Stimulated activated CD8-positive, alpha-beta memory T cell treated with anti-CD3 and anti-CD28 coated beads, Interleukin-4, amount 100 ng/mL, for 1 hour (primary cell): ENCODE measurements at regions not wholly inside any gene's neighbourhood (a gene's known extent, or its start where the extent isn't known, plus 50 kb on each side); places are given as distances from the start of the nearest gene placed in this dataset.
"Not testable (repeated sequence)": the region's sequence is repeated elsewhere in the genome, so short reads cannot be mapped to it uniquely, and the experiment has no call there.

Experiments used
- DNase-seq, 2 donors: peaks; one replicate each; pipeline ENCODE4 v3.0.0-alpha.2; 2020; ENCODE audit warnings: low read depth in 2 of 2, low spot score in 1 of 2

DNA sequence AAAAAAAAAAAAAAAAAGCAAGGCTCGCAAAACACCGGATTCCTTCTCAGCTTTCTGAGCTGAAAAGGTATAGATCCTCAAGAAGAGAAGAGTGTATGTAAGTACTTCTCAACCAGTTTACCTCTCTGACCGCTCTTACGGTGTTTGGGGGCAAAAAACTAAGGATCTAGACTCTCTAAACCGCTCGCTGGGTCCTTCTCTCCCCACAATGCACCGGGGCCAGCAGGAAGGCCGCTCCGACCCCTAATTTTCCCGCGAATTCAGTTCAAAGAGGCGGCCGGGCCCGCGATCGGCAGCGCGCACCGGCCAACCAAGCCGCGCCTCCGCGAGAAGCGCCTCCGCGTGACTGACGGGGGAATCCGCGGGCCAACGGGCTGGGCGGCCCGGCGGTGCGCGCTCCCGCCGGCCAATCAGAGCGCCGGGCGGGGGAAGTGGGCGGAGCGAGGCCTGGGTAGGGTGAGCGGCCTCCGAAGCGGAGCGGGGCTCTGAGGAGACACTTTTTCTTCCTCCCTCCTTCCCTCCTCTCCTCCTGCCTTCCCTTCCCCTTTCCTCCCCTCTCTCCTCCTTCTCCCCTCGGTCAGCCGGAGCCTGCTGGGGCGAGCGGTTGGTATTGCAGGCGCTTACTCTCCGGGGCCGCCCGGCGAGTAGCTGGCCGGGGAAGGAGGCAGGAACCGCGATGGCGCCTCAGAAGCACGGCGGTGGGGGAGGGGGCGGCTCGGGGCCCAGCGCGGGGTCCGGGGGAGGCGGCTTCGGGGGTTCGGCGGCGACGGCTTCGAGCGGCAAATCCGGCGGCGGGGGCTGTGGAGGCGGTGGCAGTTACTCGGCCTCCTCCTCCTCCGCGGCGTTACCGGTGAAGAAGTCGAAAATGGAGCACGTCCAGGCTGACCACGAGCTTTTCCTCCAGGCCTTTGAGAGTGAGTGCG lies 93.0 kb downstream of the CRLF3 start:
- peak; percentile 61 to 71 for DNase-seq

- not testable (repeated sequence) for DNase-seq
Observed at GRCh38 chr17:30730837-30731209, 93.7 kb downstream of the CRLF3 start.

GRCh38 chr17:30730171-30730836 lies 94.2 kb downstream of the CRLF3 start:
- not testable (repeated sequence) for DNase-seq

DNA sequence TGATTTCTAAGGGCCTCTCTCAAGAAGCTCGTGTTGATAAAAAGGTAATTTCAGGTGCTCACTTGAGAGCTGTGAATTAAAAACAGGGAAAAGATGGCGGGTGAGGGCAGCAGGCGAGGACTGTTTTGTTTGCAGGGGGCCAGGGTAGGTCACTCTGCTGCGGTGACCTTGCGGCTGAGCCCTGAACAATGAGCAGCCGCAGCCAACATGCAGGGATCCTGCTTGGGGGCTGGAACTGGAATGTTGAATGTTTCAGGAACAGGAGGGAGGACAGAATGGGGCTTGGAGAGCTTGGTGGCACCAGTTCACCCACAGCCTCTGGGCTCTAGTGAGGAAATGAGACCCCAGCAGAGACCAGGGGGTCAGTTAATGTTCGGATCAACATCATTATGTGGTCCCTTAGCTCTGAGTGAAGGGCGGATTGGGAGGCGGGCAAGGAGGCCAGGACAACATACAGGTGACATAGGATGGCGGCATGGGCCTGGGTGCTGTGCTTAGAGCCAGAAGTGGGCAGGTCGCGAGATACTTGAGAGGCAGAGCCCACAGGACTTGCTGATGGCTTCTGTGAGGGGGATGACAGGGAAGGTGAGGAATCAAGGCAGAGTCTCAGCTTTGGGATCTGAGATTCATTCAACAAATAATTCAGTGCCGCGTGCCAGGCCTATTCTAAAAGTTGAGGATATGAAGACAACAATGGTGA lies 94.9 kb downstream of the CRLF3 start:
- not testable (repeated sequence) for DNase-seq

GRCh38 chr17:30727517-30727916 lies 97.0 kb downstream of the CRLF3 start:
- DNase-seq, result not testable (repeated sequence)

- not testable (repeated sequence) for DNase-seq
Observed at GRCh38 chr17:30726734-30727133, 97.8 kb downstream of the CRLF3 start.

DNA sequence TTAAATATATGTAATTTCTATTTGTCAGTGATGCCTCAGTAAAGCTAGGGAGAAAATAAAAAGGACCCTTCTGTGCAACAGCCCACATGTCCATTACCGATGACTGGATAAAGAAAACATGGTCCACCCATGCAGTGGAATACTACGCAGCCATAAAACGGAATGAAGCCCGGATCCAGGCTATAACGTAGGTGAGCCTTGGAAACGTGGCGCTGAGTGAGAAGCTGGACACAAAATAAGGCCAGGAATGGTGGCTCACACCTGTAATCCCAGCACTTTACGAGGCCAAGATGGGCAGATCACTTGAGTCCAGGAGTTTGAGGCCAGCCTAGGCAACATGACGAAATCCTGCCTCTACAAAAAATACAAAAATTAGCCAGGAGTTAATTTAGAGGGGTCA lies 98.2 kb downstream of the CRLF3 start:
- DNase-seq, result not testable (repeated sequence)

- DNase-seq, result not testable (repeated sequence)
Observed at GRCh38 chr17:30724034-30724650, 100.3 kb downstream of the CRLF3 start.

DNA sequence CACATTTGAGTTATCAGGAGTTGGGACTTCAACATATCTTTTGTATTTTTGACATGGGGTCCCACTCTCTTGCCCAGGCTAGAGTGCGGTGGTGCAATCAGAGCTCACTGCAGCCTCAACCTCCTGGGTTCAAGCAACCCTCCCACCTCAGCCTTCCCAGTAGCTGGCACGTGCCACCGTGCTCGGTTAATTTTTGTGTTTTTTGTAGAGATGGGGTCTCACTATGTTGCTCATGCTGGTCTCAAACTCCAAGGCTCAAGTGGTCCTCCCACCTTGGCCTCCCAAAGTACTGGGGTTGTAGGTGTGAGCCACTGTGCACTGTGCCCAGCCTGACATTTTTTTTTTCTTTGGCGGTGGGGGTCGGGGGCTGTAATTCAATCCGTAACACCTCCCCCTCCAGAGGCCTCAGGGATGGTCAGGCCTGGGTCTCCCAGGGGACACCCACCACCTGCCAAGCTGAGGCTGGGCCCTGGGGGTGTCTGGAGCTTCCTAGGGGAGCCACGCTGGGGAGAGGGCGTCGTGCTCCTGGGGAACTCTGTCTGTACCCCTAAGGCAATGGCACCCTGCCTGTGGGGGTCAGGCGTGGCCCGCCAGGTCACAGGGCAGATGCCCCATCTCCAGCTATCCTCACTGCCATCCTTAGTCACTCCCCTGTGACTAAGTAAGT lies 102.2 kb downstream of the CRLF3 start:
- DNase-seq, result not testable (repeated sequence)

GRCh38 chr17:30720971-30721370 lies 103.5 kb downstream of the CRLF3 start:
- DNase-seq, result not testable (repeated sequence)

- DNase-seq, result no peak
Observed at GRCh38 chr17:30720013-30720471, 104.5 kb downstream of the CRLF3 start.

- DNase-seq, result peak; percentile 66
Observed at GRCh38 chr17:30719131-30719973, 105.1 kb downstream of the CRLF3 start.

- DNase-seq, result not testable (repeated sequence)
Observed at GRCh38 chr17:30718691-30719090, 105.8 kb downstream of the CRLF3 start.

- not testable (repeated sequence) for DNase-seq
Observed at GRCh38 chr17:30718099-30718447, 106.4 kb downstream of the CRLF3 start.

GRCh38 chr17:30717291-30718098 lies 107.0 kb downstream of the CRLF3 start:
- DNase-seq, result no peak

- DNase-seq, result no peak
Observed at GRCh38 chr17:30716461-30717290, 107.8 kb downstream of the CRLF3 start.

DNA sequence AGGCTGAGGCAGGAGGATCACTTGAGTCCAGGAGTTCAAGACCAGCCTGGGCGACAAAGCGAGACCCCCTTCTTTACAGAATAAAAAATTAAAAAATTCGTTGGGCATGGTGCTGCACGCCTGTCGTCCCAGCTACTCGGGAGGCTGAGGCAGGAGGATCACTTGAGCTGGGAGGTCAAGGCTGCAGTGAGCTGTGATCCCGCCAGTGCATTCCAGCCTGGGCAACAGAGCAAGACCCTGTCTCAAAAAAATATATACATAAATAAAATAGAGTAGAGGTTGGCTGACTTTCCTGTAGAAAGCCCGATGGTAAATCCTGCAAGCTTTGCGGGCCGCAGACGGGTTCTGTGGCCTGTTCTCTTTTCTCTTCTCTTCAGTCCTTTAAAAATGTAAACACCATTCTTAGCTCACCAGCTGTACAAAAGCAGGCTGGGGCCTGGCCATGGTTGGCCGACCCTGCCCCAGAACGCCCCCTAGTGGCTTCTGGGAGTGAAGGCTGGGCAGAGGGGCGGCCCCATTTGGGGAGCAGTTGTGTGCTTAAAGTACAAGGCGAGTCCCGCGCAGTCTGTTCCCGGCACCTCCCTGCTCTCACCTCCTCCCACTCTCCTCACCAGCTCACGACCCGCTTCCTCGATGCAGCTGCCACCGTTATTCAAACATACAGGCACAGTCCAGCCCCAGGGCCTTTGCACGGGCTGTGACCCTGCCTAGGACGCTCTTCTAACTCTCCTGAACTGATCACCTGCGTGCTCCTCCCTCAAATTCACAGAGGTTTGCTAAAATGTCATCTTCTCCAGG lies 109.5 kb downstream of the CRLF3 start:
- DNase-seq, result not testable (repeated sequence)
